ENCODE measurements at regions not wholly inside any gene's neighbourhood (a gene's known extent, or its start where the extent isn't known, plus 50 kb on each side); places are given as distances from the start of the nearest gene placed in this dataset.

GRCh38 chr6:105786890-105787655, 299.1 kb upstream of the PRDM1 start:
- DNase-seq, result no peak

- no peak for DNase-seq
Measured at GRCh38 chr6:105786449-105786848, 299.7 kb upstream of the PRDM1 start.

GRCh38 chr6:105785066-105785811, 300.9 kb upstream of the PRDM1 start:
- no peak for DNase-seq

GRCh38 chr6:105784179-105784578, 302.0 kb upstream of the PRDM1 start:
- no peak for DNase-seq

GRCh38 chr6:105783333-105783935, 302.7 kb upstream of the PRDM1 start:
- no peak for DNase-seq

- DNase-seq, result no peak
Measured at GRCh38 chr6:105781915-105782314, 304.2 kb upstream of the PRDM1 start.

- no peak for DNase-seq
Measured at GRCh38 chr6:105781248-105781647, 304.9 kb upstream of the PRDM1 start.

- no peak for DNase-seq
Measured at GRCh38 chr6:105780146-105780860, 305.8 kb upstream of the PRDM1 start.

- DNase-seq, result no peak
Measured at GRCh38 chr6:105779110-105779509, 307.0 kb upstream of the PRDM1 start.

- no peak for DNase-seq
Measured at GRCh38 chr6:105775095-105775494, 311.0 kb upstream of the PRDM1 start.

GRCh38 chr6:105774247-105774646, 311.9 kb upstream of the PRDM1 start:
- DNase-seq, result no peak

- DNase-seq, result no peak
Measured at GRCh38 chr6:105771313-105771970, 314.7 kb upstream of the PRDM1 start.

- DNase-seq, result no peak
Measured at GRCh38 chr6:105769987-105770386, 316.1 kb upstream of the PRDM1 start.

GRCh38 chr6:105769197-105769596, 316.9 kb upstream of the PRDM1 start:
- DNase-seq, result no peak

- no peak for DNase-seq
Measured at GRCh38 chr6:105767541-105767940, 318.6 kb upstream of the PRDM1 start.

- no peak for DNase-seq
Measured at GRCh38 chr6:105765239-105765638, 320.9 kb upstream of the PRDM1 start.

GRCh38 chr6:105764315-105764714, 321.8 kb upstream of the PRDM1 start:
- no peak for DNase-seq

GRCh38 chr6:105763866-105764265, 322.3 kb upstream of the PRDM1 start:
- DNase-seq, result no peak

- DNase-seq, result no peak
Measured at GRCh38 chr6:105760746-105761145, 325.4 kb upstream of the PRDM1 start.

- no peak for DNase-seq
Measured at GRCh38 chr6:105759946-105760345, 326.2 kb upstream of the PRDM1 start.

- no peak for DNase-seq
Measured at GRCh38 chr6:105759015-105759414, 327.1 kb upstream of the PRDM1 start.

- no peak for DNase-seq
Measured at GRCh38 chr6:105757512-105758200, 328.5 kb upstream of the PRDM1 start.
